Glomerular endothelial cell (primary cell): ENCODE measurements at regions not wholly inside any gene's neighbourhood (a gene's known extent, or its start where the extent isn't known, plus 50 kb on each side); places are given as distances from the start of the nearest gene placed in this dataset.

Experiments used
- DNase-seq: peaks from one replicate; pipeline ENCODE4 v3.0.0-alpha.2; 2011; ENCODE audit warnings: low read depth, low spot score; ENCODE audit errors: extremely low read depth

DNA sequence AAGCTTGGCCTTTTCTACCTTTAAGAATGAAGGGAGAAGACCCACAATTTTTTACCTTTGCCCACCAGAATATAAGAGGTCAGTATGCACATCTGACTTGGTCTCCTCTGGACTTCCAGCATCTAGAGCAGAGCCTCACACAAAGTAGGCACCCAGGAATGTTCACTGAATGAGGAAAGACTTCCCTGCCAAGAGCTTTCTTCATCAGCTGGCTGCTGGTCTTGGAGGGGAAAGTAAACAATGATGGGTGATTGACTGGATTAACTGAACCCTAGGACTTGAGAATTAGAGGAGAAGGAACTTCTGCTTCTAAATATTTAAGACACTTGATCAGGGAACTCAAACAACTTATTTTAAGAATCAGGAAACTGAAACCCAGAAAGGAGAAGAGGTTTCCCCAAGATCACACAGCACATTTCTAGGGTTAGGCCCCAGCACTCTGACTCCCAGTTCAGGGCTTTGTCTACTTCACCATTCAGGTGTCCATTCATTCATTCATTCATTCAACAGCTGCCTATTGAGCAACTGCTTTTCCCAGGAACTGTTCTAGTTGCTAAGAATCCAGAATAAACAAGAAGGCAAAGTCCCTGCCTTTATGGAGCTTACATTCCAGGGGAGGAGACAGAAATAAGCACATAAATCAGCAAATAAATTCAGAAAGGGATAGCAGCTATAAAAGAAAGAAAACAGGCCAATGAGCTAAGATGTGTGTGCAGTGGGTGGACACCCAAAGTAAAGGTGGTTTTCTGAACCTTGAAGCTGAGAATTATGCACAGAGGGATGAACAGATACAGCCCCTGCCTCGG lies 216.9 kb upstream of the LRFN2 start:
- no peak for DNase-seq

DNA sequence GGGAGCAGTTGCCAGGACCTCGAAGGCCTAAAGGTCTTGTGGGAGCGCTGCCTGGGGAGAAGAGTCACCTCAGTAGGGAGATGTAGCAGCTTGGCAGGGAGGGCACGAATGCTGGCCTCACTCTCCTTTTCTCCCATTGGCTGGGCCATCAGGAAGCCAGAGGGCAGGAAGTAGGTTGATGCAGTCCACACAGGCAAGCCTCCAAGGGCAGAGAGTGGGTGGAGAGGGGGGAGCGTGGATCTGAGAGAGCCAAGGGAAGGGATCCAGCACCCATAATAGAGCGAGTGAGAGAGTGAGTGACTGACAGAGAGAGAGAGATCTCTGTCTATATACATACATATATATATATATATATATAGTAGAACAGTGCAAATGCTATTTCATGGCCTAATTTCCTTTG lies 215.3 kb upstream of the LRFN2 start:
- no peak for DNase-seq

DNA sequence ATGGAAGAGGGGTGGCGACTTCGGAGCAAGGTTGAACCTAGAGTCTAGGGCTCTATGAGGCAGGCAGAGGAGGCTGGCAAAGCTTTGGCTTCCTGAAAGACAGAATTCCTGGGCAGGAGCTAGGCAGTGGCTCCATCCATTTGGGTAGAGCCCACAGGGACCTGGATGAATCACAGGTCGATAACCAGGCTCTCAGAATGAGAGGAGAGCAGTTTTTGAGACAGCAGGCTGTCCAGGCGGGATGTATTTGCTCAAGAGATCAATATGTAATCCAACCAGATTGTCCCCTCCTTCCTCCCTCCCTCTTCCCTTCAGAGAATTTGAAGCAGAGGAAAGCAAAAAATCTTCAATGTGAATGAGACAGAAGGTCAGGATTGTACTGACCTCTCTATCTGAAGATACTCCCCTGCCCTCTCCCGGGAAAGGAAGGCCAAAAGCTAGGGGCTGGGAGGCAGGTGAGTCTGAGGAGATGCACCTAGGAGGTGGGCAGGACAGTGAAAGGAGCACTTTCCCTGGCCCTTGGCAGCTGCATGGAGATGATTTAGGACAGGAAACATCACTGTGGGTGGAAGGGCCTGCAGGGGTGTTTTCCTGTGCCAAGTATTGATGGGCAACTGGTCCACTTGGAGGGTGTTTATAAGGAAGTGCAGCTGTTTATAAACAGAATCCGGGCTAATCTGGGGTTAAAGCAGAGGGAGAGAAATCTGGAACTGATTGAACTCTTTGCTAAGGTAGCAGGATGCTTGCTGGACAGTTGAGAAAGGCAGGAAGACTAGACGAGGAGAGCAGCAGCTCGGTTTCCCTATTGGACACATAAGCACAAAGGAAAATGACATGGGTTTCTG lies 212.4 kb upstream of the LRFN2 start:
- no peak for DNase-seq

- no peak for DNase-seq
These were observed 211.1 kb upstream of the LRFN2 start for GRCh38 chr6:40798069-40798770.

- DNase-seq = no peak
These were observed 209.4 kb upstream of the LRFN2 start for GRCh38 chr6:40796260-40797221.

- DNase-seq = no peak
These were observed 207.4 kb upstream of the LRFN2 start for GRCh38 chr6:40794586-40794985.

DNA sequence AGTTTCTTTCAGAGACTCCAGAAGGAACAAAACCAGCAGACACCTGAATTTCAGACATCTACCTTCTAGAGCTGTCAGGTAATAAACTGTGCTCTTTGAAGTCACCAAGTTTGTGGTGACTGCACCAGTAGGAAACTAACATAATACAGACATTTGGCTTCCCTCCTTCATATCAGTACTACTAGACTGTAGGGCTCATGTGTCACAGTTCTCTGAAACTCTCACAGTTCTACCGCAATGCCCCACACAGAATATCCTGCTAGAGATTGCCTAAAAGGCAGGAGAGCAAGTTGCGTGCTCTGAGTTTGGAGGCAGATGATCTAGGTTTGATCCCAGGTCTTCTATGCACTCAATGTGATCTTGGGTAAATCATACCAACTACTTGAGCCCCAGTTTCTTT lies 205.0 kb upstream of the LRFN2 start:
- DNase-seq = no peak

GRCh38 chr6:40791004-40791403 lies 203.8 kb upstream of the LRFN2 start:
- no peak for DNase-seq

DNA sequence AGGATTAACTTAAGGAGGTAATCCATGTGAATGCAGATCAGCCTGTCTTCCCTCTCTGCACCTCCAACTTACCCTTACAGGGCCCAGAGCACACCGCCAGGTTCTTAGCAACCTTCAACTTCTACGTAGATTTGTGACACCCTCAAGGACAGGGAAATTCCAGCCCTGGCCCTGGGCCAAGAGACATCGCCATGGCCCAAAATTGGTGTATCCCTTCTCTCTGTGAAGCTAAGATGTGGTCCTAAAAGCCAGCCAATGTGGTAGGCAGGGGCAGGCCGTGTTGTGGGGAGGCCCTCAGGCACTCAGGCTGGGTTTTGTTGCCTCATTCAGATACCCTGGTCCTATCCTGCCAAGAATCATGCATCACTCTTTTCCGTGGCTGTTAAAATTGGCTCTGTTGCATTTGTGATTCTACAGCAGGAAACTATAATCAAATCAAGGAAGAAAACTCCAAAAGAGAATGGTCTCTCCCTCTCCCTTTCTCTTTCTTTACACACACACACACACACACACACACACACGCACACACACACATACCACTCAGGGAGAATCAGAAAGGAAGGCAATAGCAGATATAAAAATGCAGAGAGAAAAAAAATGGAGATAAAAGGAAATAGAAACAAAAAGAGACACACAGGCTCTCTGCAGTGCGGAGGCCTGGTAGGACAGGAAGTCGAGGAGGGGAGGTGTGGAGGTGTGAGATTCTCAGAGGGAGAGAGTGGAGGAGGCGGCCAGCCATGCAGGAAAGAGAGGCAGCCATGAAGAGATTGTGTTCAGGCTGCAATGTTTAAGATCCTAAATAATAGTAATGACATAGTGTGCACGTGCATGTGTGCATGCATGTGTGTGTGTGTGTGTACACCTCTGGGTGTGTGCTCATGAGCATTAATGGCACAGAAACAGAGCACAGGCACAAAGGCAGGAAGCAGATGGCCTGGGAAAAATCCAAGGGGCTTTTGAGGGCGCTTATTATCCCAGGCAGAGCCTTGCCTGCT lies 201.8 kb upstream of the LRFN2 start:
- no peak for DNase-seq

GRCh38 chr6:40782355-40782754 lies 195.2 kb upstream of the LRFN2 start:
- DNase-seq = no peak

DNA sequence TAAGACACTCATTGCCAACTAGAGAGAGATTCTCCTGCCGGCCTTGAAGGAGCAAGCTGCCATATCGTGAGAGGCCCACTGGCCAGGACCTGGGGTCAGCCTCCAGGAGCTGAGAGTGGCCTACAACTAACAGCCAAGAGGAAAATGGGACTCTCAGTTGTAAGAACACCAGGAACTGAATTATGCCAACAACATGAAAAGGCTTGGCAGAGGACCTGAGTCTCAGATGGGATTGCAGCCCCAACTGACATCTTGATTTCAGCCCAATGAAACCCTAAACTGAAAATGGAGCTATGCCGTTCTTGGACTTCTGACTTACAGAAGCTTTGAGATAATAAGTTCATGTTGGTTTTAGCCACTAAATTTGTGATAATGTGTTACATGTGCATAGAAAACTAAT lies 193.5 kb upstream of the LRFN2 start:
- DNase-seq = no peak

DNA sequence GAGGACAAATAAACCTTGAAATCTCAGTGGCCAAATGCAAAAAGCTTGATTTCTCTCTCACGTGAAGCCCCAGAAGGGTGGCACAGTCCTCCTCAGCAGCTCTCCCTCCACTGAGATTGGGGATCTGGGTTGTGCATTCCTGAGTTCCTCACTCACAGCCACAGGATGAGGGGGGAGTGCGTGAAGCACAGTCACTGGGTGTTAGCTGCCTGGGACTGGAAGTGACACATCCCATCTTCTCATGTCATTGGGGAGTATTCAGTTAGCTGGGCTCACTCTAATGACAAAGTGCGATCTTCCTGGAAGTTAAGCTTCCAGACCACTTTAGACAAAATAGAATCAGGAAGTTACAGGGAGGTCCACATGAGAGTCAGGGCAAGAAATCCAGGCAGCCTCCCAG lies 192.2 kb upstream of the LRFN2 start:
- DNase-seq = no peak

DNA sequence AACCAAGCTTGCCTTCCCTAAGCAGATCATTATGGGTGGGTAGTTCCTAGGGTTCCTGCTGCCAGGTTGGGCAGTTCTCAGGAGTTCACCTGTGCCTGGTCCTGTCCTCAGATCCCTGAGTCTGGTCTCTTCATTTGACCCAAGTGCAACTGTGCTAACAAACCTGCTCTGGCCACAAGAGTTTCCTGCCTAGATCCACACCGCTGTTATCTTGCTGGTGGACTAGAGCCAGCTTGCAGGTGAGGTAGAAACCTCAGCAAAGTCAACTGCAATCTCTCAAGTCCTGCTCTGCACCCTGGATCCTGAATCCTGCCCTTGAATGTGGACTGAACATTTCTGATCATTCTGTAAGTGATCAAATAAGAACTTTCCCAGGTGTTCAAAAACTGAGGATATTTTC lies 191.8 kb upstream of the LRFN2 start:
- DNase-seq = no peak

GRCh38 chr6:40778196-40778595 lies 191.0 kb upstream of the LRFN2 start:
- no peak for DNase-seq

GRCh38 chr6:40774932-40775331 lies 187.8 kb upstream of the LRFN2 start:
- no peak for DNase-seq

DNA sequence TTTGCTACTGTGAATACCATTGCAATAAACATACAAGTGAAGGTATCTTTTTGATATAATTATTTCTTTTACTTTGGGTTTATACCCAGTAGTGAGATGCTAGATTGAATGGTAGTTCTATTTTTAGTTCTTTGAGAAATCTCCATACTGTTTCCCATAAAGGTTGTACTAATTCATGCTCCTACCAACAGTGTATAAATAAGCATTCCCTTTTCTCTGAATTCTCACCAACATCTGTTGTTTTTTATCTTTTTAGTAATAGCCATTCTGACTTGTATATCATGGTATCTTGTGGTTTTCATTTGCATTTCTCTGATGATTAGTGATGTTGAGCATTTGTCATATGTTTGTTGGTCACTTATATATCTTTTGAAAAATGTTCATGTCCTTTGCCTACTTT lies 183.6 kb upstream of the LRFN2 start:
- no peak for DNase-seq

DNA sequence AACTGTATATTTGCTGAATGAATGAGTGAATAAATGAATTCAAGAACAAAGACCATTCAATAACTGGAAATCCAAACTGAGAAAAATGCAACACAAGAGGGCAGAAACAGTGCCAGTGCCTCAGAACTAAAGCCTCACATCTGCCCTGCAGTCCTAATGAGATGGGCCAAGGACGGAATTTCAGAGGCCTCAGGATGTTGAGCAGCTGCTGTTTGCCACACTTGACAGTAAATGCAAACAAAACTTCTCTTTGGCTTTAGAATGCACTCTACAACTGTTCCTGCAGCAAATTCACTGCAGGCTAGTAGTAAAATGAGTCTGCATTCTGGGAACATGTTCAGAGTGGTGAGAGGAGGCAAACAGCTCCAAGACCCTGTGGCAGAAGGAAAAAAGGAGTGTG lies 177.6 kb upstream of the LRFN2 start:
- no peak for DNase-seq

DNA sequence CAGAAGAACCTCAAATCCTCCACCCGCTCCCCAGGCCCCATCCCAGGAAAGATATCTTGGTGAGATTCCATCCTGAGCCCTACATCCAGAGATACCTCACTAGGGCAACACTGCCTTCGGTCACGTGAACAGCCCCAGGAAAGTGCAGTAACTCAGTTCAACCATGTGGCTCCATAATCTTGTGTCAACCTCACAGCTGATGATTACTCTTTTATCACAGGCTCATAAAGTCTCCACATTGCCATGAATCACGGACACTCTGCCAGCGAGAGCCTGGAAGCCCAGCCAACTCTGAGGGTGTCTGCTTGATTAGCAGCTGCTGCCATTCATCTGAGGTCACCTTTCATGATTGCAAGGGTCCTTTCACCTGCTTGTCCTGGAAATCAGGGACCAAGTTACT lies 175.8 kb upstream of the LRFN2 start:
- DNase-seq = no peak

GRCh38 chr6:40760887-40761286 lies 173.7 kb upstream of the LRFN2 start:
- DNase-seq = no peak
